KOPT-K1 (cell line): ENCODE measurements at regions not wholly inside any gene's neighbourhood (a gene's known extent, or its start where the extent isn't known, plus 50 kb on each side); places are given as distances from the start of the nearest gene placed in this dataset.
"Not testable (repeated sequence)": the region's sequence is repeated elsewhere in the genome, so short reads cannot be mapped to it uniquely, and the experiment has no call there.

Source experiments
- H3K27ac ChIP-seq: fragments of 200-600 bp; sonication (generic); 2 replicates; pipeline ENCODE4 v1.5.1; 2016; ENCODE audit warnings: antibody characterized with exemption, mild to moderate bottlenecking, low read depth, low read length; ENCODE audit not compliant: poor library complexity, severe bottlenecking
- H3K36me3 ChIP-seq: fragments of 200-600 bp; sonication (generic); 2 replicates; pipeline ENCODE4 v1.5.1; 2017; ENCODE audit warnings: antibody characterized with exemption, mild to moderate bottlenecking, low read length, moderate library complexity; ENCODE audit not compliant: insufficient read depth
- H3K9me3 ChIP-seq: fragments of 200-600 bp; sonication (generic); 2 replicates; pipeline ENCODE4 v1.5.1; 2017; ENCODE audit warnings: antibody characterized with exemption, low read length, mild to moderate bottlenecking; ENCODE audit not compliant: insufficient read depth, poor library complexity, severe bottlenecking

- Histone ChIP-seq H3K36me3 (no peaks in the 10 kb centered on the region), H3K27ac (no peak overlapping the region), H3K9me3 (no peaks in the 10 kb centered on the region)
These were observed 266.6 kb downstream of the NKX6-1 start for GRCh38 chr4:84232309-84233095.

GRCh38 chr4:84231539-84232055, 267.5 kb downstream of the NKX6-1 start:
- no peak overlapping the region for H3K27ac ChIP-seq
- no peaks in the 10 kb centered on the region for H3K36me3 ChIP-seq
- no peaks in the 10 kb centered on the region for H3K9me3 ChIP-seq

- Histone ChIP-seq H3K27ac (no peak overlapping the region), H3K36me3 (no peaks in the 10 kb centered on the region), H3K9me3 (no peaks in the 10 kb centered on the region)
These were observed 274.6 kb downstream of the NKX6-1 start for GRCh38 chr4:84224522-84224921.

GRCh38 chr4:84221704-84222103, 277.4 kb downstream of the NKX6-1 start:
- Histone ChIP-seq H3K9me3 (no peaks in the 10 kb centered on the region), H3K36me3 (no peaks in the 10 kb centered on the region), H3K27ac (no peak overlapping the region)

- Histone ChIP-seq H3K9me3 (no peaks in the 10 kb centered on the region), H3K27ac (no peak overlapping the region), H3K36me3 (no peaks in the 10 kb centered on the region)
These were observed 278.1 kb downstream of the NKX6-1 start for GRCh38 chr4:84220990-84221389.

- H3K9me3 ChIP-seq = no peaks in the 10 kb centered on the region
These were observed 279.4 kb downstream of the NKX6-1 start for GRCh38 chr4:84219656-84220055.

GRCh38 chr4:84218031-84218430, 281.1 kb downstream of the NKX6-1 start:
- no peaks in the 10 kb centered on the region for H3K9me3 ChIP-seq
- H3K36me3 ChIP-seq = no peaks in the 10 kb centered on the region
- H3K27ac ChIP-seq = no peak overlapping the region

More at GRCh38 chr4:84219656-84220055, 279.4 kb downstream of the NKX6-1 start:
- Histone ChIP-seq H3K27ac (no peak overlapping the region), H3K36me3 (no peaks in the 10 kb centered on the region)

- H3K36me3 ChIP-seq = no peaks in the 10 kb centered on the region
- no peaks in the 10 kb centered on the region for H3K9me3 ChIP-seq
- H3K27ac ChIP-seq = no peak overlapping the region
These were observed 283.9 kb downstream of the NKX6-1 start for GRCh38 chr4:84215217-84215616.

GRCh38 chr4:84206226-84206625, 292.9 kb downstream of the NKX6-1 start:
- not testable (repeated sequence) for H3K9me3 ChIP-seq, H3K36me3 ChIP-seq, H3K27ac ChIP-seq

GRCh38 chr4:84189144-84189543, 309.9 kb downstream of the NKX6-1 start:
- H3K27ac ChIP-seq = no peak overlapping the region
- H3K9me3 ChIP-seq = no peaks in the 10 kb centered on the region
- no peaks in the 10 kb centered on the region for H3K36me3 ChIP-seq

- H3K9me3 ChIP-seq = no peaks in the 10 kb centered on the region
- no peaks in the 10 kb centered on the region for H3K36me3 ChIP-seq
- H3K27ac ChIP-seq = no peak overlapping the region
These were observed 319.7 kb downstream of the NKX6-1 start for GRCh38 chr4:84179409-84179808.

GRCh38 chr4:84177831-84178542, 321.1 kb downstream of the NKX6-1 start:
- Histone ChIP-seq H3K27ac (no peak overlapping the region), H3K9me3 (no peaks in the 10 kb centered on the region), H3K36me3 (no peaks in the 10 kb centered on the region)

GRCh38 chr4:84176016-84176415, 323.1 kb downstream of the NKX6-1 start:
- no peaks in the 10 kb centered on the region for H3K36me3 ChIP-seq
- no peak overlapping the region for H3K27ac ChIP-seq
- no peaks in the 10 kb centered on the region for H3K9me3 ChIP-seq

GRCh38 chr4:84171871-84172270, 327.2 kb downstream of the NKX6-1 start:
- no peaks in the 10 kb centered on the region for H3K9me3 ChIP-seq
- H3K36me3 ChIP-seq = no peaks in the 10 kb centered on the region
- no peak overlapping the region for H3K27ac ChIP-seq

- H3K36me3 ChIP-seq = no peaks in the 10 kb centered on the region
- H3K27ac ChIP-seq = no peak overlapping the region
- H3K9me3 ChIP-seq = no peaks in the 10 kb centered on the region
These were observed 331.5 kb downstream of the NKX6-1 start for GRCh38 chr4:84167564-84167963.
